GM21717 (cell line): ENCODE measurements at regions not wholly inside any gene's neighbourhood (a gene's known extent, or its start where the extent isn't known, plus 50 kb on each side); places are given as distances from the start of the nearest gene placed in this dataset.

ENCODE experiments used
- ATAC-seq: cut with Tn5 transposase; IDR thresholded peaks from one replicate; pipeline ENCODE4 v1.9.1; 2021; ENCODE audit warnings: mild to moderate bottlenecking, moderate library complexity; ENCODE audit not compliant: unreplicated experiment

DNA sequence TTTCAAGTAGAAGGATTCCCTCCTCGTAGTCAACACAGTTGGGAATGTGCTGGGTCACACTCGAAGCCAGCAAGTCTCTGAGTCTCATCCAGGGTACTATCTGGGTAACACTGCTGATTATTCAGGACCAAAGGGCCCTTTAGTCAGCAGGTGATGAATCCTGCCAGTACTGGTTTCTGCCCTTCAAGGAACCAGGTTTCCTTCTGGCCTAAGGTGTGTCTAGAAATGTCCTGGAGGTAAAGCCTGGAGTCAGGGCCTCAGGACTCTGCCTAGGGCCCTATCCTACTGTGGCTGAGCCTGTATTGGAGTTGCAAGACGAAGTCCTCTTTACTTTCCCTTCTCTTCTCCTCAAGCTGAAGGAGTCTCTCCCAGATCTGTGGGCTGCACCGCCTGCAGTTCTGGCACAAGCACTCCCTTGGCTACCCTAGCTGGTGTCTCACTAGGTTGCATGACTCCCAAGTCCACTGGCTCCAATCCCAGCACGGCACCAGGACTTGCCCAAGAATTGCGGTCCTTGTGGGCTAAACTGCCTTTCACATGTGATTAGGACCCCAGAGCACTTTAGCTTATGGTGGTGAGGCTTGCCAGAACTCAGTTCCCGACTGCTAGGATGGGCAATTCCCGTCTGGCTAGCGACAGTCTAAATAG, 193.7 kb upstream of the PDE3A start:
- ATAC-seq: no peak

DNA sequence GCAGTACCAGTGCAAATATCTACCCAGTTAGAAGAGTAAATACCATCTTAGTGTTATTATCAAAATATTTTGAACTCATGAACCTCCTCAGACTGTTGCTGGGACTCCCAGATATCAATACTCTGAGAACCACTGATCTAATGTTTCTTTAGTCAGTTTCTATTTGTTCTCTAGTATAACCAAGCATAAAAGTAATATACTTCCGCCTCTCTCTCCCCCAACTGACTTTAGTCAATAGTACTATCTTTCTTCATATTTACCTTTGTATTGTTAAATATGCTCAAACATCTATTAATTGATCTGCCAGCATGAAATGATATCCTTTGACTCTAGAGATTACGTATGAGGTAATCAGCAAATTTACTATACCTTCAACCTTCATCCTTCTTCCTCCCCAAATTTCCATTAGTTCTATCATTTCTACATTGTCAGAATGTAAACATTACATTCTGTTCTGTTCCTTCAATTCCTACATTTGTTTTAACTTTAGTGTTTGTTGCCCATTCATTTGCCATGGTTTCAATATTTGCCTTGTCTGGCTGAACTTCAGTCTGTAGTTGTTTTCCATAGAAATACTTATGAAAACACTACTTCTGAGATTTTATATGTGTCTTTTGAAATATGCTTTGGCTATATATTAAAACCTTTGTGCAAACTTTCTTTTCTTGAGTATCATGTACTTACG, 192.5 kb upstream of the PDE3A start:
- ATAC-seq: no peak

DNA sequence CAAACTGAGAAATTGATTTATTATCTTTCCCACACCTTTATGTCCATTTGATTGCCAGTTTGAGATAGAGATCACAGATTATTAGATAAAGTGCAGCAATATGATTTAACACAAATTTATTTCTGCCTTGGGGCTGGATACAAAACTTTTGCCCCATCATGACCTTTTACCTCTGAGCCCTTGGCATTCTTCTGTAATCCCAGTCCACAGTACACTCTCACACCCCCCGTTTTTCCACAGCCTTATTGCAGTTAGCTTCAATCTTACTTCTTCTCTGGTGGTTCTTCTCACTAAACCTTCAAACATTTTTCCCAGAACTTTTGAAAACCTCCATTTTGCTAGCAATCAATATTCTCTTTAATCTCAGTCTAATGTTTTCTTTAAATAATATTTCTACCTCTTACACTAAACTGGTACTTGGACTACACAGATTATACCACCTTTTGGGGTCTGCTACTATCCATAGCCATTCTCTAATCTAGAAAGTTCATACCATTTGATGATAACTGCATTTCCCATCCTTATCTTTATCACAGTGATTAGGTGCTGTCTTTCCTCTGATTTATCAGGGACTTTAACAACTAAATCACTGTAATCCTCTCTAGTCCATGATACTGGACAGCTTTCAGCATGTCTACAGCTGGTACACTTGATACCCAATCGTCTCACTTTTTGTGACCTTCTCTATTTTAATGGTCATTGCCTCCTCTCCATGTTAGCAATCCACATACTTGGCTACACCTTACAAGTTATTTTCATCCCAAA, 186.7 kb upstream of the PDE3A start:
- no peak for ATAC-seq

DNA sequence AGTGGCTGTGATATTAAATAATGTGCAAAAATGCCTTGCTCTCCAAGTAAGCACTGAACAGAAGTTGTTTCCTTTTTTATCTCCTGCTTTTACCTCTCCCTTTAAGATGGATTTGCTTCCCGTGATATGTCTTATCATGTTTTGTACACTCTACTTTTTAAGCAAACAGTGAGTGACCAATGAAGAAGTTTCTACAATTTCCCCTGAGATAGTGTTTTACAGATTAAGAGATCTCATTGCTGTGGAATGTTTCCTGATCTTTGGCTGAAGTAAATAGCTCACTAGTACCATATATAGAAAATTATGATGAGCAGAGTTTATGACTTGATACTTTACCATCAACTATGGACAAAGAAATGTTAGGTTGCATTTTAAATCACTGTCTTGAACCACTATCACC, 184.8 kb upstream of the PDE3A start:
- ATAC-seq: no peak

DNA sequence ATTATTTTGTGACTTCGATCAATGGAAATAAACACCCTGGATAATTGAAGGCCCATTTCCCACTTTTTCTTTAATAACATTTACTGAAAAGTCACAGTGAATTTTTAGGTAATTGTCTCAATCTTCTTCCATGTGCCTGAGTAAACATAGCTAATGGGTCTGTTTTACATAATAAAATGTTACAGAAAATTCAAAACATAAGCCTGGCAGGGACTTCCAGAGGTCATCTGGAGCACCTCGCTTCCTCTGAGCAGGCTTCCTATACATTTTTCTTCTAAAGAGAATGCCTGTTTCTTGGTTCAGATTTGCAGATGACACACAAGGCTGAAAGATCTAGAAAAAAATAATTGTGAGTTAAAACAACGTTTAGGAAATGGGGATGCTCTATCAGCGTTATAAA, 183.8 kb upstream of the PDE3A start:
- ATAC-seq: no peak

DNA sequence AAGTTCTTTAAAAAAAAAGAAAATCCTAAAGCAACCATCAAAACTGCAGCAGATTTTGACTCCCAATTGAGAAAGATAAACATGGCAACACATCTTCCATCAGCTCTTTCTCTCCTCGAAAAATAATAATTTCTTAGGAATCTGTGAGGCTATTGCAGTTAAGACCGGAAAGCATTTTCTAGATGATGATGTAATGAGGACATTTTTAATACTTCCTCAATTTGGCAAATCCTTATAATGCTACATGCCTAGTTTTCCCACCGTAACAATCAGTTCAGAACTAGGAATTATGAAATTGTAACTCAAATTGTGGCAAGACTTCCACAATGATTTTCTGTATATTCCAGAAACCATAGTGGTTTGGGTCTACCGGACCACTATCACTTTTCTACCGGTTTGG, 180.9 kb upstream of the PDE3A start:
- ATAC-seq: no peak

DNA sequence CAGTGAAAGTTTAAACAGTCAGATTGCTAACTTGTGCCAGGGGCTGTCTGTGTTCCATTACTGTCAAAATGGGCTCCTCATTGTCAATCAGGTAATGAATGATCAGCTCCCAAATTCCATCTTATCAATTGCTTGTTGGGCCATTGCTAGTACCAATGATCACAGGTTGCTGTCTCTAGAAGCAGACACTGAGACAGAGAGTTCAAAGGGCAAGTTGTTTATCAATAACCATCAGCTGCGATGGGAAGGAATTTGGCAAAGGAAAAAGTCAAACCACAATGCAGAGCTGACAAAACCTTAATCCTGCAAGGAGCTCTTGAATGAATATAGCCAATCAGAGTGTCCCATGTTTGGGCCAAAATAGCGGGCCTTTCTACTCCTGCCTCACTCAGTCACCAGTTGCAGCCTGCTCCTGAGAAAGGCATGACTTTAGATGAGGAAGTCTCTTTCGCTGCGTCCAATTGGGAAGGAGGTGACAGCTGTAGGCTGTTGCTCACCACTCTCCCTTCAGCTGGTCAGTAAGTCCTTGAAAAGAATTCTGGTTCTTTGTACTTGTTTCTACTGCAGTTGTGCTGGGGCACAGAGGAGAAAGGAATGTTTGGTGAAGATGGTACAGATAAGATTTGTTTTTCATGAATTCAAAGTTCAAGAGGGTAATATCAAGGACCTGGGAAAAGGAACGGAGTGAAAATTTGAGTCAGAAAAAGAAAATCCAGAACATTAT, 179.2 kb upstream of the PDE3A start:
- ATAC-seq: no peak

DNA sequence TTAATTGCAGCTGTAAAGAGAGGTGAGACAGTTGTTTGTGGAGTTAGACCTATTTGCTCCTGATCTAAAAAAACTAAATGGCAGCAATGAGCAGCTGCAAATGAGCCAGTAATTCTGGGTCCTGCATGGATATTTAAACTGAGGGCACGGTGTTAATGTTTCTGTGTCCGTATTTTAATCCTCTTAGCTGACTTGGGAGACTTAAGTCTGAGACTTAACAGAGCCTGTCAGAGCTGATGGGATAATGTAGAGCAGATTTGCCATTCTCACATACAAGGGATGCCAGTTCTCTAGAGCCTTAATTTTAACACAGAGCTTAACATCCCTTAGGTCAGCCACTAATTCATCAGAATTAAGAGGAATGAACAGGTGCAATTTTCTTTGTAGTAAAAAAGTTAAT, 178.6 kb upstream of the PDE3A start:
- ATAC-seq: no peak

DNA sequence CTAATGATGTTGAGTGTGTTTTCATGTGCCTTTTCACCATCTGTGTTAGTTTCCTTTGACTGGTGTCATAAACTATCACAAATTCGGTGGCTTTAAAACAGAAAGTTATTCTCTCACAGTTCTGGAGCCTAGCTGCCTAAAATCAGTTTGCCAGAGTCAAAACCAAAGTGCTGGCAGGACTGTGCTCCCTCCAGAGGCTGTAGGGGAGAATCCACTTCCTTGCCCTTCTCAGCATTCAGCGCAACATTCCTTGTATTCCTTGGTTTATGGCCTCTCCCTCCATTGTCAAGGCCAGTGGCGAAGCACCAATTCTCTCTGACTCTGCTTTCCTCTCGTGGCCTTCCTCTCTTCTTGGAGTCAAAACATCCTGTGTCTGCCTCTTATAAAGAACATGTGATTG, 174.2 kb upstream of the PDE3A start:
- no peak for ATAC-seq

DNA sequence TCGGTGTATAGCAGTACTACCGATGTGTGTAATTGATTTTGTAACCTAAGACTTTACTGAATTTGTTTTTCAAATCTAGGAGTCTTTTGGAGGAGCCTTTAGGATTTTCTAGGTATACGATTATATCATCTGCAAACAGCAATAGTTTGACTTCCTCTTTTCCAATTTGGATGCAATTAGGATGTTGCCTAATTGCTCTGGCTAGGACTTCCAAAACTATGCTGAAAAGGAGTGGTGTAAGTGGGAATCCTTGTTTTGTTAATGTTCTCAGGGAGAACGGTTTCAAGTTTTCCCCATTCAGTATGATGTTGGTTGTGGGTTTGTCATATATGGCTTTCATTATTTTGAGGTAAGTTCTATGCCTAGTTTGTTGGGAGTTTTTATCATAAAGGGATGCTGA, 171.6 kb upstream of the PDE3A start:
- ATAC-seq: no peak

DNA sequence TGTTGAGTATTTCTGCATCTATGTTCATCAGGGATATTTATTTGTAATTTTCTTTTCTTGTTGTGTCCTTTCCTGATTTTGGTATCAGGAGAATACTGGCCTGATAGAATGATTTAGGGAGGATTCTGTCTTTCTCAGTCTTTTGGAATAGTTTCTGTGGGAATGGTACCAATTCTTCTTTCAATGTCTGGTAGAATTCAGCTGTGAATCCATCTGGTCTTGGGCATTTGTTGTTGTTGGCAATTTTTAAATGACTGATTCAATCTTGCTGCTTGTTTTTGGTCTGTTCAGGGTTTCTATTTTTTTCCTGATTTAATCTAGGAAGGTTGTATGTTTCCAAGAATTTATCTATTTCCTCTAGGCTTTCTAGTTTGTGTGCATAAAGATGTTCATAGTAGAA, 170.9 kb upstream of the PDE3A start:
- no peak for ATAC-seq

DNA sequence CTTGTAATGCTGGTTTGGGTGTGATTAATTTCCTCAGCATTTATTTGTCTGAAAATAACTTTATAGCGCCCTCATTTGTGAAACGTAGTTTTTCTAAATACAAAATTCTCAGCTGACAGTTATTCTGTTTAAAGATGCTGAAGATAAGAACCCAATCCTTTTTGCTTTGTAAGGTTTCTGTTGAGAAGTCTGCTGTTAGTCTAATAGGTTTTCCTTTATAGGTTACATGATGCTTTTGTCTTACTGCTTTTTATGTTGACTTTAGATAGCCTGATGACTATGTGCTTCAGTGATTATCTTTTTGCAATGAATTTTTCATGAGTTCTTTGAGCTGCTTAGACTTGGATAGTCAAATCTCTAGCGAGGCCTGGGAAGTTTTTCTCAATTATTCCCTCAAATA, 168.6 kb upstream of the PDE3A start:
- no peak for ATAC-seq

DNA sequence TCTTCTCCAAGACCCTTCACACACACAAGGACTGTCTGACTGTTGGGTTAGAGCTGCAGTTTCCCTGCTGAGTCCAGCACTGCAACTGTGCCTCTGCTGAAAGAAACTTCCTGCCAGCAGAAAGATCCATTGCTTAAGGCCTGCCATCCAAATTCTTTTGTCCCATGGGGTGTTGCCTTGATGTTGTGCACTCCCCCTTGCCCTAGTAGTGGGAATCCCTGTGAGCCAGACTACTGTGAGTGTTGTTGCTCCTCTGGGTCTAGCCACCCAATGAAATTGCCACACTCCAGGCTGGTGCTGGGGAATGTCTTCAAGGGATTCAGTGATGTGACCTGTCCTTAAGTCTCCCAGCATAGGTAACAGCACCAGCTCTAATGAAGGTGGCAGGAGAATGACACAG, 166.6 kb upstream of the PDE3A start:
- no peak for ATAC-seq

DNA sequence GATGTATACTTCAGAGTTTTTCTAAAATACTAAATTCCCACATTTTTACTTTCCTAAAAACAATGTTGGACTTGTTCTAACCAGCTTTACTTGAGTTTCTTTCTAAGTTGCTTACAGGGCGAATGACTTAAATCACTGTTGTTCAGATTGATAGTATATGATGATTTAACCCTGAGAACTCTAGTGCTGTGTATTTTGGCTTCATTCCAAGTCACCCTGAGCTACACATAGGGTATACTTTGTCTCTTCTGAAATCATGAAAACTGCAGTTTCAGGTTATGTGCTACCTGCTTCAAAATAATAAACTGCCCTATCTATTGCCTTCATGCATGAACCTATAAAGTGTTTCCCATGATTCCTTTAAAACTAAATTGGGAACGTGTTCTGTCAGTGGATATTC, 162.5 kb upstream of the PDE3A start:
- no peak for ATAC-seq

DNA sequence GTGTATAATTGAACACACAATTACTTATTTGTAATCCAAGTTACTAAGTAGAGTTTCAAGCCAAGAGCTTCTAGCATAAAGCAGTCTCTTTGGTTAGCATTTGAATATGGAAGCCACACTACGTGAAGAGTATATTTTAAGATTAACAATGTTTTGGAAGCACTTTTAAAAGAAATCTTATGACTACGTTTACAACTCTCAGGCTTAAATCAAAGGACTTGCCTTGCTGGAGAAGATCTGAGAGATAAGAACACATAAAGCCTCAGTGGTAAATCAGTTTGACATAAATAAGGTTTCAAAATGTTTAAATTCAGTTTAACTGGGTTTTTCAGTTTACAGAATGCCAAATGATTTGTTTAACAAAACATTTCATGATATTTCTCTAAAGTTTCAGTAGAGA, 161.9 kb upstream of the PDE3A start:
- no peak for ATAC-seq

DNA sequence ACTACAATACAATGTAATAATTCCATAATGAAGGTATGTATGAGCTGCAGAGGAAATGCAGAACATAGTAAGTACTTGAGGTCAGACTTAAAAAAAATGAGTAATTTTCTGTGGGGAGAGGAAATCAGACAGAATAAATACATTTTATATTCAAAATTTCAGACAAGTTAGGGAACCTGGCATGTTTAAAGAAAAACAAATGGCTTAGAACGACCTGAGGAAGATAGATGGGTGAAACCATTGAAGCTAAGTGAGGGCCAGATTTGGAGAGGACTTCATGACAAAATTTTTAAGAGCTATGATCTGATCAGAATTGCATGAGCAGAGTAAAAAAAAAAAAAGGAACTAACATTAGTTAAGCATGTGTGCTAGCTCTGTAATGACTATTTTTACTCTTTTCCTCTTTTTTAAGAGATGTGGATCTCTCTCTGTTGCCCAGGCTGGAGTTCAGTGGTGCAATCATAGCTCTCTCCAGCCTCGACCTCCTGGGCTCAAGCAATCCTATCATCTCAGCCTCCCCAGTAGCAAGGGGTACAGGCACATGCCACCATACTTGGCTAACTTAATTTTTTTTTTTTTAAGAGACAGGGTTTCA, 157.6 kb upstream of the PDE3A start:
- no peak for ATAC-seq

DNA sequence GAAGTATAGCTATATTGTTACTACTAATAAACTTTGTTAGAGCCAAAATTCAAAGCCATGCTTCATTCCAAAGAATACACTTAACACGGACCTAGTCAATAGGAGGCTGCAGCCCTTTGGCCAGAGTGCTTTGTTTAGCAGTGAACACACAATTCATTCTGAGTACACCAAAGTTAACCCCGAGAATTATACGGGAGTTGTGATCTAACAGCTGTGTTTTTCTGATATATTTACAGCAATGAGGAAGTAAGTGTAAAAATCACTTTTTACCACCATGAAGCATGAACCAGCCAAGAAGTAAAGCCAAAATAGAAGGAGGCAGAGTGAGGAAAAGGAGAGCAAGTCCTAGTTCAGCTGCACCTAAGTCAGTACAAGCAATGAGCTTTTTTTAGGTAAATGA, 156.8 kb upstream of the PDE3A start:
- no peak for ATAC-seq

DNA sequence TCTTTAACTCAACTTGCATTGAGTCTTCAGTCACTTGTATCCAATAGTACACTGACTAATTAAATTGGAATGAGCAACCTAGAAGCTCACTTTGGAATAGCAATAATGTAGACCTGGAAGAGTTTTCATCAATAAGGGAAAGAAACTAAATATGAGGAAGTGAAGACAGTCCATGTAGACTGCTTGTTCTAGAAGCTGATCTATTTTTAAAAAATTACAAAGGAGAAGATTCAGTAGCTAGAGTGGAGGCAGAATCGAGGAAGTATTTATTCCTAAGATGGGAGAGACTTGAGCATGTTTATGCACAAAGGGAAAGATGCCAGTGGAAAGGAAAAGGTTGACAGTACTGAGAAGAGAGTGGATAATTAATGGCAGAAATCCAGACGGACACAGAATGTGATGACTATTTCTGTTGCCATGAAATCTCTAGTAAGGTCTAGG, 156.3 kb upstream of the PDE3A start:
- no peak for ATAC-seq

DNA sequence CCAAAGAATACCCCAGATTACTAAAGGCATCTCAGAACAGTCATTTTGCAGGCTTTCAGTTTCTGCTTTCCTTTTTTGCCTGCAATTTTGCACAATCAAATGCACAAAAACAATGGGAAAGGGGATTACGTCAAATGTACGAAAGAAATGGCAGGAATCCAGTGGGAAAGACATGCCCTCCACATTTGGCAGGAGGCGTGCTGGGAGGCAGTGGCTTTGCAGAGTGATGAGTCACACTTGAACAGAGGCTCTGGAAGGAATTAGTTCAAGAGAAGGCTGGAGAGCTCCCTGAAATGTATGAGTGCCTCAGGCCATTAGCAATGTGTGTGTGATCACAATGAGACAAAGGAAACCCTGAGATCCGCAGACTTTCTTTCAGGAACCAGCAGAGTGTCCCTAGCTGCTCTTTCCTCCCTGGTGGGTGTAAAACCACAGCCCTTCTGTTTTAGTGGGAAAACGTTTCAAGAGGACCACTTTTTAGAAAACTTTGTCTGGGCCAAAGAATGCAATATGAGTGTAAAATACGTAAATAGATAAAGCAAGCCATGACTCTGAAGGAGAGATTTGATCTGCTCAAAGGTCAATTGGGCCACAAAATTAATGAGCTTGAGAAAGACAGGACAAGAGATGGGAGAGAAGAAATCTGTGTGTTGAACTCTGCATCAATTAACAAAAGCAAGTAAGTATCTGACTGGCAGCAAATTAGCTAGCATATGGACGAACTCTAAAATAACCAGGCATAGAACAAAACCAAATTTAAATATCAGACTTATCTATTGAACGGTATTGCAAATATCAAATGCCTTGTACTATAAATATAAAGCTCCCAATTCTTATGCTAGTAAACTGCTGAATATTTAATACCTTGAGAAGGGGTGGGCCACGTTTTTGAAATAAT, 155.4 kb upstream of the PDE3A start:
- no peak for ATAC-seq
